GM12892 (cell line): ENCODE measurements at regions not wholly inside any gene's neighbourhood (a gene's known extent, or its start where the extent isn't known, plus 50 kb on each side); places are given as distances from the start of the nearest gene placed in this dataset.
A peak's percentile ranks its signal among the peaks of the same experiment; 100 is the strongest.
"Not testable (repeated sequence)": the region's sequence is repeated elsewhere in the genome, so short reads cannot be mapped to it uniquely, and the experiment has no call there.

Experiments used
- DNase-seq: peaks from one replicate; pipeline ENCODE4 v3.0.0; 2011; ENCODE audit not compliant: insufficient read length
- FAIRE-seq: peaks from 2 replicates; lab custom pipeline; 2011; peaks lifted over from hg19 to GRCh38; lab: Jason Lieb, UNC
- POLR2A ChIP-seq: IDR thresholded peaks from 2 replicates; pipeline ENCODE4 v1.6.1; 2011; ENCODE audit warnings: low read depth, low read length, control low read depth
- POLR2AphosphoS5 ChIP-seq: IDR thresholded peaks from 2 replicates; pipeline ENCODE4 v1.6.1; 2011; ENCODE audit warnings: low read depth, low read length, control low read depth
- TAF1 ChIP-seq: IDR thresholded peaks from 2 replicates; pipeline ENCODE4 v1.6.1; 2011; ENCODE audit warnings: low read depth, mild to moderate bottlenecking, control low read depth, low read length, borderline replicate concordance

DNA sequence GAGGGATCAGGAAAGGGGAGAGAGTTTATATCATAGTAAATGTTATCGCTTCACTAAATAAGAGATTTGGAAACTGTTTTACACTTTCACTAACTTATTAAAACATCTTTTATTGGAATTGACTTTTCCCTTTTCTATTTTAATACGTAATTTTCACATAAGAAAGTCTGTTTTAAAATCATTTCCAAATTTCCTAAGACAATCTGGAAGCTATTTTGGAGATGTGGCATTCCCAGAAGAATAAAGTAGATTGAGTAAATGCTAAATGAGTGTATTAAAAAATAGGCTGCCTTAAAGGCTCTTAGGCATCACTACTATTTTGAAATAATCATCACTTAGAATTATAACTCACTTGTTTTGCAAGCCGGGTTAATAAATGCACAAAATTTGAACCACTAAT lies 763.5 kb downstream of the EDEM1 start:
- TF ChIP-seq TAF1 = no peak
- TF ChIP-seq POLR2AphosphoS5 = no peak
- no peak for TF ChIP-seq POLR2A
- DNase-seq (no peak), FAIRE-seq (no peak)

DNA sequence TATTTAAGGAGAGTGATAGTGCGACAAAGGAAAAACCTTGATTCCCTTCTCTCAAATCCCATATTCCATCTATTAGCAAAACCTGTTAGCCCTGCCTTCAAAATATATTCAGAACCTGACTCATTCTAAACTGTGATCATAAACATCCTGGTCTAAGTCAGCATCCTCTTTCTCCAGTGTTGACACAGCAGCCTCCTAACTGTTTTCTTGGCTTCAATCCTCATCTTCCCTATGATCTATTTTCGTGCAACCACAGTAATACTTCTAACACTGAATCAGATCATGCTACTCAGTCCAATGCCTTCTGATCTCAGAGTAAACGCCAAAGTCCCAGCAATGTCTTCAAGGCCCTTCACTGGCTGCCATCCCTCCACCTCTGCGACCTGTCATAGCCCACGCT lies 785.1 kb downstream of the EDEM1 start:
- DNase-seq (no peak), FAIRE-seq (no peak)
- TF ChIP-seq POLR2AphosphoS5 (no peak), POLR2A (no peak)

DNA sequence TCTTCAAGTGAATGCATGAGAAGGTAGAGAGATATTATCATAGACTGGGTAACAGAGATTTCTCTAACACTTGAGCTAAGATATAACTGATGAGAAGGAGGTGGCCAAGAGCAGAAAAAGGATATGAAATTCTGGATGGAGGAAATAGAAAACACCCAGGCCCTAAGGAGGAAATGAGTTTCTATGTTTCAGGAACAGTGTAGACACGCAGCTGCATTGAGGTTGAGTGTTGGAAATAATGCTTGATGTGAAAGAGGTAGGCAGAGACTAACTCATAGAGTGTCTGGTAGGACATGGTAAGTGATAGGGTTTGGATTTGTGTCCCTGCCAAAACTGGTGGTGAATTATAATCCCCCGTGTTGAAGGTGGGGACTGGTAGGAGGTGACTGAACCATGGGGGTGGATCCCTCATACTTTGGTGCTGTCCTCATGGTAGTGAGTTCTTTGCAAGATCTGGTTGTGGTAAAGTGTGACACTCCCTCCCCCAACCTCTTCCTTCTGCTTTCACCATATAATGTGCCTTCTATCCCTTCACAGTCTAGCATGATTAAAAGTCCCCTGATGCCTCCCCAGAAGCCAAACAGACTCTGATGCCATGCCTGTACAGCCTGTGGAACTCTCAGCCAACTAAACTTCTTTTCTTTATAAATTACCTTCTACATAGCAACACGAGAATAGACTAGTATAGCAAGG lies 787.3 kb downstream of the EDEM1 start:
- DNase-seq (no peak), FAIRE-seq (no peak)
- TF ChIP-seq POLR2AphosphoS5 = no peak
- no peak for TF ChIP-seq POLR2A
- TF ChIP-seq TAF1 = no peak

DNA sequence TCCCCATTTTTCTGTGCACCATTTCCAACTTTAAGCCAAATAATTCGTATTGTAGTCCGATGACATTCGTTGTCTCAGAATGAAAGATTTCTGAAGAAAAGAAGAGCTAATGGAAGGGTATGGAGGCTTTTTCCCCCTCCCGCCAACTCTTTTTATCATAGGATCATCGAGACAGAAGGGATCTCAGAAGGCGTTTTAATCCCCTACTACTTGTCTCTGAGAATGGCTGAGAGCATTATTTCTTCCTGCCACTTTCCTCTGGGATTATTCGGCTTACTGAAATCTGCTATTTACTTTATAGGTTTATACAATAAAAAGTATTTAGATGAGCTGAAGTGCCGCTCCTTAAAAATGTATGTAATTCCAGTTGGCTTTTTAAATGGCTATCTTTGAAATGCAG lies 789.8 kb downstream of the EDEM1 start:
- no peak for FAIRE-seq
- TF ChIP-seq POLR2A (no peak), POLR2AphosphoS5 (no peak), TAF1 (no peak)
- no peak for DNase-seq

DNA sequence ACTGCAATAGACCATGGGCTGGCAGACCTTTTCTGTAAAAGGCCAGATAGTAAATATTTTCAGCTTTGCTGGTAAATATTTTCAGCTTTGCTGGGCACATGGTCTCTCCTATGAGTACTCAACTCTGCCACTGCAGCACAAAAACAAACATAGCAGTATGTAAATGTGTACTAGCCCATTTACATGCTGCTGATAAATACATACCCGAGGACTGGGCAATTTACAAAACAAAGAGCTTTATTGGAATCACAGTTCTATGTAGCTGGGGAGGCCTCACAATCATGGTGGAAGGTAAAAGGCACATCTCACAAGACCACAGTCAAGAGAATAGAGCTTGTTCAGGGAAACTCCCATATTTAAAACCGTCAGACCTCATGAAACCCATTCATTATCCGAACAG lies 793.0 kb downstream of the EDEM1 start:
- TF ChIP-seq POLR2AphosphoS5 (no peak), POLR2A (no peak), TAF1 (no peak)
- DNase-seq (no peak), FAIRE-seq (peak; percentile 33)

DNA sequence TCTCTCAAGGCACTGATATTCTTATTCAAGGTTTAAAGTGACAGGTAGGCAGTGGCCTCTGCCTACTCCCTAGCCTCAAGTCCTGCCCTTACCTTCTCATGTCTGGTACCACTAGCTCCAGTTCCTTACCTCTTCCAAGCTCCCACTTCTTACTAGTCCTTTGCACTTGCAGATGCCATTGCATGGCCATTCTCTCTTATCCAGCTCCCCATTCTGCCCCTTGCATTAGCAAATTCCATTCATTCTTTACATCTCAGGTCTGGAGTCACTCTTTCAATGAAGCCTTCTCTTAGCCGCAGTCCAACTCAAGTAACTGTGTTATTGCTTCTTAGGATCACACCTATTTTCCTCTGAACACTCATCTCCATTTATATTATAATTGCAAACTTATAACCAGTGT lies 807.1 kb downstream of the EDEM1 start:
- FAIRE-seq = no peak
- TF ChIP-seq TAF1 = no peak
- no peak for TF ChIP-seq POLR2AphosphoS5
- no peak for TF ChIP-seq POLR2A
- no peak for DNase-seq

DNA sequence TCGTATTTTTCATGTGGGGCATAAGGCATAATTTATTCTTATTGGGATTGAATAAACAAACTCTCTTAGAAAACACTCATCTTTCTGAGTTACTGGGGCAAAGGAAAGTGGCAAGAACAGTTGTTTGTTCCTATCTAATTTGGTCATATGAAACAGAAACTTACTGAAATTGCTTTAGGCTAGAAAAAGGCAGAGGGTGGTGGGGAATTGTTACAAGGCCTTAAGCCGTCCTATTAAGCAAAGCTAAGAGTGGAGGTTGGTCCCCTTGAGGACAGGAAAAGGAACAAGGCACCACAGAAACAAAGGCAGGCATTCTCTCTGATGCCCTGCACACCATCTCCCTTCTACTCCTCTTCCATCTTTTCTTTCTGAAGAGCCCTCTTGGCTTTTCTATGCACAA lies 830.9 kb downstream of the EDEM1 start:
- DNase-seq = no peak
- FAIRE-seq = no peak
- TF ChIP-seq POLR2A (no peak), POLR2AphosphoS5 (no peak), TAF1 (no peak)

DNA sequence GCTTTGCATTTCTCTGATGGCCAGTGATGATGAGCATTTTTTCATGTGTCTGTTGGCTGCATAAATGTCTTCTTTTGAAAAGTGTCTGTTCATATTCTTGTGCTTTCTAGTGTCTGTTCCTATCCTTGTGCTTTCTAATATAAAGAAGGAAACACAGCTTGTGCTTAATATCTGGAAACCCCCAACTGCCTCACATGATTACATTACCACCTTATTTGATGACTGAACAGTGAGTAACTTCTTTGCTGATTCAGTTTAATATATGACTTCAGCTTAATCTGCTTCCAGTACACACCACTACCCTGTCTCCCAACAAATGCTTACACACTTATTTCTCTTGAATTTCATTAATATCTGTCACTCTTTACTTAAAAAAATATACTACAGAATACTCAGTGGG lies 835.1 kb downstream of the EDEM1 start:
- FAIRE-seq (no peak), DNase-seq (no peak)
- TF ChIP-seq TAF1 (no peak), POLR2AphosphoS5 (no peak), POLR2A (no peak)

DNA sequence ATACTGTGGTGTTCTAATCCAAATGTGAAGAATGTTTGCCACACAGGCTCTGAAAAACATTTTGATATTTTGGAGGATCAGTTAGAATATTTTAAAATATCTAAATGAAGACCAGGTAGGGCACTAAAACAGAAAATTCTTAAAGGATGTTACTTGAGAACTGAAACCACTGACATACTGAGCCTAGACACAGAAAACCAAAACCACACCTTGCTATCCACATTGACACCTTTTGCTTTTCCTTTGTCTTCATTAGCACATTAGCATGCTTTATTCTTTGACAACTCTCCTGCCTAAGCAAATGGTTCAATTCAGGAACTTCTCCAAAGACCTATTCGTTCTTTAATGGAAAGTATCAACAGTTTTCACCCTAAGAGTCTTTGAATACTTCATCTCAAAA lies 835.9 kb upstream of the GRM7 start:
- no peak for FAIRE-seq
- DNase-seq = no peak
- TF ChIP-seq TAF1 (no peak), POLR2AphosphoS5 (no peak), POLR2A (no peak)

DNA sequence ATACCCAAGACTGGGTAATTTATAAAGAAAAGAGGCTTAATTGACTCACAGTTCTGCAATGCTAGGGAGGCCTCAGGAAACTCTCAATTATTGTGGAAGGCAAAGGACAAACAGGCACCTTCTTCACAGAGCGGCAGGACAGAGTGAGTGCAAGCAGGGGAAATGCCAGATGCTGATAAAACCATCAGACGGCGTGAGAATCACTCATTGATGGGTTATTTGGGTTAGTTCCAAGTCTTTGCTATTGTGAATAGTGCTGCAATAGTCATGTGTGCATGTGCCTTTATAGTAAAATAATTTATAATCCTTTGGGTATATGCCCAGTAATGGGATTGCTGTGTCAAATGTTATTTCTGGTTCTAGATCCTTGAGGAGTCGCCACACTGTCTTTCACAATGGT lies 830.3 kb upstream of the GRM7 start:
- not testable (repeated sequence) for DNase-seq, FAIRE-seq

DNA sequence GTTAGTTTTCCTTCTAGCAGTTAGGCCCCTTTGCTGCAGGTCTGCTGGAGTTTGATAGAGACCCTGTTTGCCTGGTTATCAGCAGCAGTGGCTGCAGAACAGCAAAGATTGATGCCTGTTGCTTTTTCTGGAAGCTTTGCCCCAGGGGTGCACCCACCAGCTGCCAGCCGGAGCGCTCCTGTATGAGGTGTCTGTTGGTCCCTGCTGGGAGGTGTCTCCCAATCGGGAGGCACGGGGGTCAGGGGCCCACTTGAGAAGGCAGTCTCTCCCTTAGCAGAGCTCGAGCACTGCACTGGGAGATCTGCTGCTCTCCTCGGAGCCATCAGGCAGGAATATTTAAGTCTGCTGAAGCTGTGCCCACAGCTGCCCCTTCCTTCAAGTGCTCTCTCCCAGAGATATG lies 825.3 kb upstream of the GRM7 start:
- DNase-seq (no peak), FAIRE-seq (no peak)
- no peak for TF ChIP-seq POLR2AphosphoS5
- TF ChIP-seq TAF1 = no peak
- no peak for TF ChIP-seq POLR2A

DNA sequence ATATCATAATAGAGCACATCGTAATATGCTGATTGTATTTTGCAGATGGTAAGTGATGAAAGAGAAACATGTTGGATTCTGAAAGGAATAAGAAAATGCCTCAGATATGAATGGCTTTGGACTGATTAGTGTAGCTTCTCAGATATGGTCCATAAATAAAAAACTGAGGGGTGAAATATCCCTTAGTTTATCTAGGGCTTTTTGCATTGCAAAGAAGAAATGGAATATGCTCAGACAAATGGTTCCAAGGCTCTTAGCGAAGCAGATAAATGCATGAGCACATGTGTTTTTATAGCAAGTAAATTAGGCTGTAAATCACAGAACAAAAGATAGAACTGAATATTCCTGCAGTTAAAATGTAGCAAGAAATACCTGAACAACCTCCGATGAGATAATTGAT lies 820.9 kb upstream of the GRM7 start:
- TF ChIP-seq POLR2A (no peak), TAF1 (no peak), POLR2AphosphoS5 (no peak)
- no peak for FAIRE-seq
- DNase-seq = no peak
